ENCODE measurements at regions not wholly inside any gene's neighbourhood (a gene's known extent, or its start where the extent isn't known, plus 50 kb on each side); places are given as distances from the start of the nearest gene placed in this dataset.

- no peak for TF ChIP-seq EZH2 (IDR thresholded peaks at IDR 0.05; ENCODE audit: insufficient read depth, poor library complexity, severe bottlenecking)
- TF ChIP-seq EZH2phosphoT487 (IDR thresholded peaks at IDR 0.05; ENCODE audit: insufficient read depth, low read depth) = no peak
Observed at GRCh38 chr15:31537770-31538592, 211.3 kb downstream of the KLF13 start.

Measured in GM23248 (cell line).